ENCODE measurements at regions not wholly inside any gene's neighbourhood (a gene's known extent, or its start where the extent isn't known, plus 50 kb on each side); places are given as distances from the start of the nearest gene placed in this dataset.
"Not testable (repeated sequence)": the region's sequence is repeated elsewhere in the genome, so short reads cannot be mapped to it uniquely, and the experiment has no call there.

DNA sequence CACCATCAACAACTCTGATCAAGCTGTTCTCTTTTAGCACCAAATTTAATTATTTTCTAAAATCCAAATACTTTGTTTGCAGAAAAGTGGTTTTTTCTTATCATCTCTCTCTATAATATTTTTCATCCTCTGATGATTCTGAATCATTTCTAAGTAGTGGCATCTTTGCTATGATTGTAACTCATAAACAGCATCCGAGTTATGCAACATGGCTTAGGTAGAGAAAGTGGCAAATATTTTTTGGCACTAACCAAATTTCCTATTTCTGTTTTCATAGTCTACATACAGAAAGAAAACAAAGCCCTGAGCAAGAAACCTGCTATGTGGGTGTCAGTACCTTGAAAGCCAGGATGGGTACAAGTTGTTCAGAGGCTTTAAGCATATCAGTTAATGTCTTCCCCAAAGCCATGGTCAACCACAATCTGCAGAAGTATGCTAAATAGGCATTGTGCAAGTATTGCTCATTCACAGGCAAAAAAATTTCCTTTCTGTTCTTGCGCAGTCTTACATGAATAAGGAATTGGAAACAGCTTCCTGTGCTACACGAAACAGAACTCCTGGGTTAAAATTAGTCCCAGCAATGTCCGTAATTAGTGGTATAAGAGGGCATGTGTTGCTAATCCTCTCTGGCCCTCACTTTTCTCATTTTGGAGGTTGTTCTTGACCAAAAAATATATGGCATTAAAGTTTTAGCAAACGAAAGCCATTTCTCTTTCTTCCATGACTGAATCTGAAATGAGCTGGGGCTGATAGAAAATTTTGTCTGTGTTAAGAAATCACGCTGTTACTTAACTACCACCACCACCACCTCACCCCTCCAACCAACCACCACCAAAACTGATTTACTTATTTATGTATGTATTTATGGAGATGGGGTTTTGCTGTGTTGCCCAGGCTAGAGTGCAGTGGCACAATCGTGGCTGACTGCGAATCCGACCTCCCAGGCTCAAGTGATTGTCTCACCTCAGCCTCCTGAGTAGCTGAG, 325.6 kb upstream of the MAGI2 start:
- peak in 2 of 11 experiments; percentile 10 to 50; a peak in 1 of 22 replicates for TF ChIP-seq Cebpa-rat (IDR thresholded peaks at IDR 0.05)
- Histone ChIP-seq H3K27me3 (no peaks in the 10 kb centered on the region), H3K4me3 (no peak overlapping the region), H3K9me3 (replicated peaks in 1 of 11) (no peaks in the 10 kb centered on the region), H4K20me1 (no peaks in the 10 kb centered on the region), H3K36me3 (no peaks in the 10 kb centered on the region), H3K9ac (no peak overlapping the region), H3K27ac (peak overlapping the region in 5 of 11 experiments; percentile 10 to 51 (median 48); a peak in 6 of 22 replicates), H3K4me1 (peaks cover 0 to 21% (median 0%) of the 10 kb centered on the region in 10 experiments; a peak in 6 of 20 replicates), H3K4me2 (peak overlapping the region in 3 of 11 experiments; percentile 9 to 61 (median 42); a peak in 4 of 22 replicates)

DNA sequence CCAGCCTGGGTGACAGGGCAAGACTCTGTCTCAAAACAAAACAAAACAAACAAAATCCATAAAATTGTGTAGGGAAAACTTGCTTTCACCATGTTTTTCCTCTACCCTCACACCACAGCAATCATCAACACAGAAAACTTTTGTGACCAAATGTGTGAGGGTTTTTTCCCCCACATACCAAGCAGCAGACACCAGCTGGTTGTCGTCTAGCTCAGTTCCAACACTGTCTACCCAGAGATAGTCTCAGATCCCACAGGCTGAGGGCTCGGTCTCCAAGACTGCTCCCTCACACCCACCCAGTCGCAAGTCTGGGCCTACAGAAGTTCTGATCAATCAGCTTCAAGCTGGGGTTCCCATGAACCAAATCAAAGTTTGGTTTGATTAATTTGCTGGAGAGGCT, 322.4 kb upstream of the MAGI2 start:
- Histone ChIP-seq H3K27ac (no peak overlapping the region), H3K4me3 (no peak overlapping the region), H4K20me1 (no peaks in the 10 kb centered on the region), H3K9me3 (replicated peaks in 1 of 11) (no peaks in the 10 kb centered on the region), H3K4me1 (peaks cover 0 to 21% (median 0%) of the 10 kb centered on the region in 10 experiments; a peak in 6 of 20 replicates), H3K9ac (no peak overlapping the region), H3K4me2 (no peak overlapping the region), H3K27me3 (no peaks in the 10 kb centered on the region), H3K36me3 (no peaks in the 10 kb centered on the region)
- no peak for TF ChIP-seq Cebpa-rat (IDR thresholded peaks at IDR 0.05)

DNA sequence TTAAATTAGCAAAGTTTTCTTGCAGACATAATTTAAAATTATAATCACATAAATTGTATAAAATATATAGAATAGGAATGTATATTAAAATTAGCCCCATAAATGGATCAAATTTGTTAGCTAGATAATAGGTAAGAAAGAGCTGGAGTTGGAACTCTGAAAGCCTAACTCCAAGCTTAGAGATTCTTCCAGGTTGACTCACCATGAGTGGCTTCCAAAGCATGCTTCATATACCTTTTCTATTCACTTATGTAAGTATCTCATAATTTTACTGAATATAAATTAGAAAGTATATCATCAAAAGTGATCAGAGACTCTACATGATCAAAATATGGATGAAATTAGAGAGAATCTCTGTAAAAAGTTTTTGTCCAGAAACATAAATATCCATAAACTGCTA, 320.7 kb upstream of the MAGI2 start:
- Histone ChIP-seq H3K4me3 (no peak overlapping the region), H3K4me2 (no peak overlapping the region), H3K27ac (no peak overlapping the region), H3K36me3 (no peaks in the 10 kb centered on the region), H3K9me3 (replicated peaks in 1 of 11) (no peaks in the 10 kb centered on the region), H3K9ac (no peak overlapping the region), H3K27me3 (no peaks in the 10 kb centered on the region), H4K20me1 (no peaks in the 10 kb centered on the region), H3K4me1 (peaks cover 0 to 22% (median 0%) of the 10 kb centered on the region in 10 experiments; a peak in 5 of 20 replicates)
- TF ChIP-seq Cebpa-rat (IDR thresholded peaks at IDR 0.05): no peak

DNA sequence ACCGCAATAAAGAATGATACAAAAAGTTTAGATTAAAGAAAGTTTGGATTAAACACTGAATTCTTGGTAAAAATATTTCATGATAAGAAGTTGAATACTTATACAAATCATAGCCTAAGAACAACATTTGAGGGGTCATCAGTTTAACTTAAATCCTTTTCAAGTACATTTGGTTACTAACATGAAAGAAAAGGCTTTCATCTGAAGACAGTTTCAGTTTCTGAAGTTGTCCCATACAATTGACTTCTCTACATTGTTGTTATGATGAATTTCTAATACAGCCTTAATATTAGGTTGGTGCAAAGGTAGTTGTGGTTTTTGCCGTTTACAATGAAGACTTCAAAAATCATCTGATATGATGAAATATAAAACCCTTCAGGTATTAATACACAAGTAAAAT, 317.5 kb upstream of the MAGI2 start:
- Histone ChIP-seq H3K4me2 (no peak overlapping the region), H3K9me3 (replicated peaks in 1 of 11) (peaks cover 5 to 11% (median 8%) of the 10 kb centered on the region in 11 experiments; a peak in 13 of 22 replicates), H3K4me3 (no peak overlapping the region), H3K27me3 (no peaks in the 10 kb centered on the region), H3K9ac (no peak overlapping the region), H3K36me3 (no peaks in the 10 kb centered on the region), H3K4me1 (0 out of 20 replicates have a peak, but pooled peaks cover 0 to 7% (median 0%) of the 10 kb centered on the region in 10 experiments), H3K27ac (no peak overlapping the region), H4K20me1 (no peaks in the 10 kb centered on the region)
- no peak for TF ChIP-seq Cebpa-rat (IDR thresholded peaks at IDR 0.05)

- no peaks in the 10 kb centered on the region for H3K27me3 ChIP-seq
- peaks cover 5 to 11% (median 8%) of the 10 kb centered on the region in 11 experiments; a peak in 13 of 22 replicates for H3K9me3 ChIP-seq (replicated peaks in 1 of 11)
- no peaks in the 10 kb centered on the region for H3K36me3 ChIP-seq
- TF ChIP-seq Cebpa-rat (IDR thresholded peaks at IDR 0.05): no peak
- no peak overlapping the region for H3K27ac ChIP-seq
- 0 out of 20 replicates have a peak, but pooled peaks cover 0 to 7% (median 0%) of the 10 kb centered on the region in 10 experiments for H3K4me1 ChIP-seq
- no peak overlapping the region for H3K4me3 ChIP-seq
- H3K9ac ChIP-seq: no peak overlapping the region
- no peaks in the 10 kb centered on the region for H4K20me1 ChIP-seq
- H3K4me2 ChIP-seq: no peak overlapping the region
Measured at GRCh38 chr7:79770063-79770462, 316.6 kb upstream of the MAGI2 start.

DNA sequence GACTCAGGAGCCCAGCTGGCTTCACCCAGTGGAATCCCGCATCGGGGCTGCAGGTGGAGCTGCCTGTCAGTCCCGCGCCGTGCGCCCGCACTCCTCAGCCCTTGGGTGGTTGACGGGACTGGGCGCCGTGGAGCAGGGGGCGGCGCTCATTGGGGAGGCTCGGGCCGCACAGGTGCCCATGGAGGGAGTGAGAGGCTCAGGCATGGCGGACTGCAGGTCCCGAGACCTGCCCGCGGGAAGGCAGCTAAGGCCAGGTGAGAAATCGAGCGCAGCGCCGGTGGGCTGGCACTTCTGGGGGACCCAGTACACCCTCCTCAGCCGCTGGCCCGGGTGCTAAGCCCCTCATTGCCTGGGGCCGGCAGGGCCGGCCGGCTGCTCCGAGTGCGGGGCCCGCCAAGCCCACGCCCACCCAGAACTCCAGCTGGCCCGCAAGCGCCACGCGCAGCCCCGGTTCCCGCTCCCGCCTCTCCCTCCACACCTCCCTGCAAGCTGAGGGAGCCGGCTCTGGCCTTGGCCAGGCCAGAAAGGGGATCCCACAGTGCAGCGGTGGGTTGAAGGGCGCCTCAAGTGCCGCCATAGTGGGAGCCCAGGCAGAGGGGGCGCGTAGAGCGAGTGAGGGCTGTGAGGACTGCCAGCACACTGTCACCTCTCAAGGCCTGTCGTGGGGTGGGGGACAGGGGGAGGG, 314.6 kb upstream of the MAGI2 start:
- not testable (repeated sequence) for H3K27ac ChIP-seq, H3K9ac ChIP-seq, H3K4me3 ChIP-seq, H4K20me1 ChIP-seq, H3K27me3 ChIP-seq, H3K36me3 ChIP-seq, H3K4me1 ChIP-seq, H3K4me2 ChIP-seq
- peaks cover 5 to 11% (median 8%) of the 10 kb centered on the region in 11 experiments; a peak in 13 of 22 replicates for H3K9me3 ChIP-seq (replicated peaks in 1 of 11)

DNA sequence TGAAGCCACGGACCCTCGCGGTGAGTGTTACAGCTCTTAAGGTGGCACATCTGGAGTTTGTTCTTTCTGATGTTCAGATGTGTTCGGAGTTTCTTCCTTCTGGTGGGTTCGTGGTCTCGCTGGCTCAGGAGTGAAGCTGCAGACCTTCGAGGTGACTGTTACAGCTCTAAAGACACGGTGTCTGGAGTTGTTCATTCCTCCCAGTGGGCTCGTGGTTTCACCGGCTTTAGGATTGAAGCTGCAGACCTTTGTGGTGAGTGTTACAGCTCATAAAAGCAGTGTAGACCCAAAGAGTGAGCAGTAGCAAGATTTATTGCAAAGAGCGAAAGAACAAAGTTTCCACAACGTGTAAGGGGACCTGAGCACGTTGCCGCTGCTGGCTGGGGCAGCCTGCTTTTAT, 313.7 kb upstream of the MAGI2 start:
- not testable (repeated sequence) for H4K20me1 ChIP-seq, H3K27ac ChIP-seq, H3K36me3 ChIP-seq, H3K4me2 ChIP-seq, H3K4me3 ChIP-seq, H3K4me1 ChIP-seq, H3K27me3 ChIP-seq, H3K9ac ChIP-seq
- H3K9me3 ChIP-seq (replicated peaks in 1 of 11): peaks cover 5 to 11% (median 8%) of the 10 kb centered on the region in 11 experiments; a peak in 13 of 22 replicates

DNA sequence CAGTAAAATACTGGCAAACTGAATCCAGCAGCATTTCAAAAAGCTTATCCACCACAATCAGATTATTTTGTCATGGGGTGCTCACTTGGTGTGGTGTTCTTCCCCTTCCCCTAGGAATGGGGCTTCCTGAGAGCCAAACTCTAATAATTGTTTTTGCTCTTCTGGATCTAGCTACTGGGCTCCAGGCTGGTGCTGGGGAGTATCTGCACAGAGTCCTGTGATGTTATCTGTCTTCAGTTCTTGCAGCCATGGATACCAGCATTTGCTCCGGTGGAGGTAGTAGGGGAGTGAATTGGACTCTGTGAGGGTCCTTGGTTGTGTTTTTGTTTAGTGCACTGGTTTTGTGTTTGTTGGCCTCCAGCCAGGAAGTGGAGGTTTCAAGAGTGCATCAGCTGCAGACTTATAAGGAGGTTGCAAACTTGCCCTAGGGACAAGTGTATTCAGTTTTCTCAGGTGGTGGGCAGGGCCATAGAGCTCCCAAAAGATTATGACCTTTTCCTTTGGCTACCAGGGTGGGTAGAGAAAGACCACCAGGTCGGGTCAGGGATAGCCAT, 308.5 kb upstream of the MAGI2 start:
- TF ChIP-seq Cebpa-rat (IDR thresholded peaks at IDR 0.05): no peak
- H3K4me3 ChIP-seq: no peak overlapping the region
- H3K4me1 ChIP-seq: no peaks in the 10 kb centered on the region
- no peaks in the 10 kb centered on the region for H3K9me3 ChIP-seq (replicated peaks in 1 of 11)
- no peak overlapping the region for H3K9ac ChIP-seq
- no peaks in the 10 kb centered on the region for H3K27me3 ChIP-seq
- H3K4me2 ChIP-seq: no peak overlapping the region
- H4K20me1 ChIP-seq: no peaks in the 10 kb centered on the region
- H3K36me3 ChIP-seq: no peaks in the 10 kb centered on the region
- H3K27ac ChIP-seq: no peak overlapping the region

DNA sequence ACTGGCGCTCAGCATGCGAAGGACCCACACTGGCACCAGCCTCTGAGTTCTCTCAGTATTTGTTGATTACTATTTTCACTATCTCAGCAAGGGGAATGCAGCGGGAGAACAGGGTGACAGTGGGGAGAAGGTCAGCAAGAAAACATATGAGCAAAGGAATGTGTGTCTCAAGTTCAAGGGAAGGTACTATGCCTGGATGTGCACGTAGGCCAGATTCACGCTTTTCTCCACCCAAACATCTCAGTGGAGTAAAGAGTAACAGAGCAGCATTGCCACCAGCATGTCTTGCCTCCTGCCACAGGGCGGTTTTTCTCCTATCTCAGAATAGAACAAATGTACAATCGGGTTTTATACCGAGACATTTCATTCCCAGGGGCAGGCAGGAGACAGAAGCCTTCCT, 297.5 kb upstream of the MAGI2 start:
- not testable (repeated sequence) for H3K9me3 ChIP-seq (replicated peaks in 1 of 11); H3K4me1 ChIP-seq

More for the DNA sequence above, 297.5 kb upstream of the MAGI2 start:
- H4K20me1 ChIP-seq, H3K36me3 ChIP-seq, H3K4me3 ChIP-seq, H3K9ac ChIP-seq, H3K27me3 ChIP-seq, H3K27ac ChIP-seq, H3K4me2 ChIP-seq: not testable (repeated sequence)
